NCI-H2196 treated with DMSO at 0.1 percent for 48 hours (cell line): ENCODE measurements at regions not wholly inside any gene's neighbourhood (a gene's known extent, or its start where the extent isn't known, plus 50 kb on each side); places are given as distances from the start of the nearest gene placed in this dataset.
"Not testable (repeated sequence)": the region's sequence is repeated elsewhere in the genome, so short reads cannot be mapped to it uniquely, and the experiment has no call there.

Experiments used
- DNase-seq: peaks from one replicate; lab custom pipeline; 2025; ENCODE audit not compliant: unreplicated experiment; lab: John Stamatoyannopoulos, UW

DNA sequence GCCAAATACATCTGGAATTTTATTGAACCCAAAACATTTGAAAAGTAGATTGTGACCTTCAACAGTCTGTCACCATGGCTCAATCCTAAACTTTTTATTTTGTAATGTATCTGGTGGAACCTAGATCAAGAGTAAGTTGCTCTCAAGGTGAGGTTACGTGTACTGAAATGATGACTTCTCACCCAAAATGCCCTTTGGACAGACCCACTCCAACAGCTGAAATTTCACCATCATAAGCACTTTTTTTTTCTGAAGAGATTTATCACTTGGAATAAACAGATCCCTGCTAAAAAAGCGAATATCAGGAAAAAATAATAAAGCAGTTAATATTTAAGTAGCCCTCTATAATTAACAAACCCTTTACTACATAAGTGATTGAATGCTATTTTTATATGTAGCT is 155.0 kb upstream of the FBXL7 start:
- no peak for DNase-seq

DNA sequence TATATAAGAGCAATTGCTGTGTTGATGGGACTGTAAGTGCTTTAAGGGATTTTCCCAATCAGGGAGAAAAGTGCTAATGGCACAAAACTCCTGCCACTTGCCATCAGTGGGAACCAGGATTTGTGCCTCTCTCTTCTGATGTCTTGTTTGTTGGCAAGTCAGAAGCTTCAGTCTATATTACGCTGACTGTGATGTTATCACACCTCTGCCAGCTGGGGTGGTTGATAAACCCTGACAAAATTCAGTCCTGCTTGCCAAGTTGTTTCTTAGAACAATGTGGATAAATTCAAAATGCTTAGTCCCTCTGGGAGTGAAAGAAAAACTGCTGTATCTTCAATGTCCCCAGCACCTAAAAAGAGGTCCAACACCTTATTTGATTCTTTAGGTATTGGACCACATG is 161.4 kb upstream of the FBXL7 start:
- no peak for DNase-seq

DNA sequence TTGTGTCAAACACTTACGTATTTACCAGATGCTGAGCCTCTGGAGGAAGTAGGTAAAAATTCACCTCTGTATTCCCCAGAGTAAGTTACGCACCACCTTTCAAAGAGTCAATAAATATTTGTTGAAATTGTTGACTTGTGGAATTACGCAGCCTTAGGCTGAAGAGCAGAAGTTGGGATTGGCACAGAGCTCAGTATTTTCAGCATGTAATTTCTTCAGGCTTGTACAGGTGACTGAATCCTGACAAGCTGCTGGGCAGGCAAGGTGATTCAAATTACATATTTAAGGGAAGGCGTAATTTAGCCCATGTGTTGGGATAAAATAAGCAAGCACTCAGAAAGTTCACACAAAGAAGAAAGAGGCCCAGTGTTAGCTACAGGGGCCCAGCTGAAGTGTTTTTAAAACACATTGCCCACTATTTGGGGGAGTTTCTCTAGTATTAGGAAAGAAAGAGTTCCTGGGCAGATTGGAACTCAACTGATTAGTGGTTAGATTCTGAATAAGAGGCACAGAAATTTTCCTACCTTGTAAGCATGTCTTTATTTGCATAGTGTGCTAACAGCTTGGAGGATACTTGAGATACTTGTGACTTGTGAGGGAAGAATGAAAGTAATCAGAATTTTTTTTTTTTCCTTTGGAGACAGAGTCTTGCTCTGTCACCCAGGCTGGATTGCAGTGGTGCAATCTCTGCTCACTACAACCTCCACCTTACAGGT is 165.3 kb upstream of the FBXL7 start:
- DNase-seq = no peak

DNA sequence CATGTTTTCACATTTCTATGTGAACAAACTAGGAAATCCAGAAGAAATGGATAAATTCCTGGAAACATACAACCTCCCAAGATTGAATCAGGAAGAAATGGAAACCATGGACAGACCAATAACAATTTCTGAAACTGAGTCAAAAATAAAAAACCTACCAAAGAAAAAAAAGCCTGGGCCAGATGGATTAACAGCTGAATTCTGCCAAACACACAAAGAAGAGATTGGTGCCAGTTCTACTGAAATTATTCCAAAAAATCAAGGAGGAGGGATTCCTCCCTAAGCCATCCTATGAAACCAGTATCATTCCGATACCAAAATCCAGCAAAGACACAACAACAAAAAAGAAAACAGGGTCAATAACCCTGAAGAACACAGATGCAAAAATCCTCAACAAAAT is 166.9 kb upstream of the FBXL7 start:
- DNase-seq = no peak

DNA sequence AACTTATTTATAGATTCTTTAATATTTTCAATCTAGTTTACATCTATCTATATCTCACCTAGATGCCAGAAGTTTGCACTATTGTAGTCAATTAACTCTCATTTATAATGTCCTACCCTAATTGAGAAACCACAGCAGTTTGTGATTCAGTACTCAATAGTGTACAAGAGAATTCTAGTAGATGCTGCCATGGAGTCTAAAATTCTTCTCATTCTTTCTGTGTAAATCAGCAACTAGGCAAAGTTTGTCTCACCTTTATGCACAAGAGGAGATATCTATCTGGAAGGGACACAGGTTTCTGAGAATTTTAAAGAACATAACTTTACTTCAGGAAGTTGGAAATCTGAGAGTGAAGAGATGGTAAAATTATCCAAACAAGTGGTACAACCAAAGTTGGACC is 173.0 kb upstream of the FBXL7 start:
- no peak for DNase-seq

DNA sequence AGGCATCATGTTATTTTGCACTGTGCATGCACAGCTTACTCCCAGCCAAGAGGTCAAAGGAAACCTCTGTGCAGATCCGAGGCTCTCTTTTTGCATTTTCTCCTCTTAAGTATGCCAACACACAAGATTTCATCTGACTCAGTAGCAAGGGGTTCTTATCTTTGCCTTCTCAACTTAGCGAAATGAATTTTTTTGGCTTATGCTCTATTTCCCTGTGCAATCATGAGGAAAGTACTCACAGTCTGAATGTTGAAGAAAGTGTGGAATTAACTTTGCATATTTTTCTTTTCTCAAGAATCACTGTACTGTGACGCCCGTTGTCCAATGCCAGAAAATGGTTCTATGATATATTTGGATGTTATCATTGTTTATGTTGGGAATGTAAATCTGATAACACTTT is 173.5 kb upstream of the FBXL7 start:
- DNase-seq = no peak

DNA sequence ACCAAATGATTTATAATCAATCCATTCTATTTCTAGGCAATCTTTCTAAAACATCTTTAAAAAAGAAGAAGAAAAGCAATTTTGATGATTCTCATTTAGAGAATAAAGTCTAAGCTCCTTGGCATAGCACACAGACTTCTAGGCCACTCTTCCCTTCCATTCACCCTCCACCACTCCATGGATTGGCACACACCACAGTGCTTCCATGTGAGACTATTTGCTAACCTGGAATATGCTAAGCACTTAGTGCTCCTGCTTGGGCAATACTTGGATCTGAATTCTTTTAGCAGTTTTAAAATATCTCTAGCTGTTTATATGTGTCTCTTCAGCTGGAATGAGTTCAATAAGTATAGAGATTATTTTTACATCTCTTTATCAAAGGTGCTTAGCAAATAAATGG is 177.6 kb upstream of the FBXL7 start:
- DNase-seq = no peak

DNA sequence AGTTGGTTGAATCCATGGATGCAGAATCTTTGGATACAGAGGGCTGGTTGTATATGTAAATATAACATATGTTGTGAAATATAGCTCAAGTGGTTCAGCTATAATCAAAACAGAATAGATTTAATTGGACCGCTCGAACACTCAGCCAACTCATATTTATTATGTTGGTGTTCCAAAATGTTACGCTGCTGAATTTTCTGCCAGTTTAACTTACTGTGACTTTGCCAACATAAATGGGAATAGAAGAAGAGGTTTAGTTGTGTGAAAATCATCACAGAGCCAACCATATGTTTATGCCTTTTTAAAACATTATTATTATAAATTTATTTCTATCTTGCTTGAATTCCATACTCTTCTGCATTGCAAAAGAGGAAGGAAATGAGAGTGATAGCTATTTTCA is 178.2 kb upstream of the FBXL7 start:
- DNase-seq = no peak

DNA sequence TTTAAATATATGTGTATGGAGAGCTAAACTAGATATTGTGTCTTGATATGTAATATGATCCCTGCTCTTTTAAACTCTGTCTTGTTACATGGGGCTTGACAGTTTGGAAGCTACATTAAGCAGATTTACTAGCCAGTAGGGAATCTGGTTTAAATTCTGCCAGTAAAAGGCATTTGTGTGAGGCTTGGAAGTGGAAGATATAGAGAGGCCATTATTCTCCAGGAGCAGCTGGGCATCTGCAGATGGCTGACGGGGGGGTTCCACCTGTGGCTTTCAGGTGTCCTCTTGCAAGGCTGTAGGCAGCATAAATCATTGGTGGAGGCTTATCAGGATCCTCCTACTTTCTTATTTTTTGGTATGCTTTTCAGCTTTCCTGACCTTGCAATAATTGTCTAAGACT is 179.1 kb upstream of the FBXL7 start:
- DNase-seq = no peak

DNA sequence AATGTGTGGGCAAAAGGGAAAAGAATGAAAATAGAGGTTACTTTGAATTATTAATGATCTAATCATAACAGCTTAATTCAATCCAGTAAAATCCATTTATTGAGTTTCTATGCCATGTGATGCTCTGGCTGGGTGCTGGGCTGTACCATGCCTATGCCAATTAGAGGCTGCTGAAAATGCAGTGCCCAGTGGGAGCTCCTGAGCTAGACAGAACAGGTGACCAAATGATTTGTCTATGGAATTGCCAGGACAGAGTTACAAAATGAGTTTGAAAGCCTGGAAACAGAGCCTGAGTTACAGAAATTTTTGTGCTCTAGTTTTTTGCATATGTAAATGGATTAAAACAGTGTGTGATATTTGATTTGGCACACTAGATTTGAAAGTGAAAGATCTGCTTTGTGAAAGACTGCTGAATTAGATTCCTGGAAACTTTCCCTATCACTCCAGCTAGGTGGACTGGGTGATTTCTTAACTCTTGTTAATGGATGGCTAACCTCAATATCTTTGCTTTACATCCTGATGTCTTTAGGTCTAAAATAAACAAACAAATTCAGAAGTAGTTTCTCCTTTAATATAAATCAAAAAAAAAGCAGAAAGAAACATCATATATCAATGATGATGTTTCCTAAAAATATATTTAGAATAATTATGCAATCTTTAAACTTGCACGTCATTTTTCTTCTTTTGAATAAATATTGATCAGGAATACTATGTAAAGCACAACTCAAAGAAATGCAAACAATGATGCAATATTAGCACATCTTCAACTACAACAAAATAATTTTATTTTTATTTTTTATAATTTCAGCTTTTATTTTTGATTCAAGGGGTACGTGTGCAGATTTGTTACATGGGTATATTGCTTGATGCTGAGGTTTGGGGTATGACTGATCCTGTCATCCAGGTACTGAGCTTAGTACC is 194.8 kb upstream of the FBXL7 start:
- no peak for DNase-seq

DNA sequence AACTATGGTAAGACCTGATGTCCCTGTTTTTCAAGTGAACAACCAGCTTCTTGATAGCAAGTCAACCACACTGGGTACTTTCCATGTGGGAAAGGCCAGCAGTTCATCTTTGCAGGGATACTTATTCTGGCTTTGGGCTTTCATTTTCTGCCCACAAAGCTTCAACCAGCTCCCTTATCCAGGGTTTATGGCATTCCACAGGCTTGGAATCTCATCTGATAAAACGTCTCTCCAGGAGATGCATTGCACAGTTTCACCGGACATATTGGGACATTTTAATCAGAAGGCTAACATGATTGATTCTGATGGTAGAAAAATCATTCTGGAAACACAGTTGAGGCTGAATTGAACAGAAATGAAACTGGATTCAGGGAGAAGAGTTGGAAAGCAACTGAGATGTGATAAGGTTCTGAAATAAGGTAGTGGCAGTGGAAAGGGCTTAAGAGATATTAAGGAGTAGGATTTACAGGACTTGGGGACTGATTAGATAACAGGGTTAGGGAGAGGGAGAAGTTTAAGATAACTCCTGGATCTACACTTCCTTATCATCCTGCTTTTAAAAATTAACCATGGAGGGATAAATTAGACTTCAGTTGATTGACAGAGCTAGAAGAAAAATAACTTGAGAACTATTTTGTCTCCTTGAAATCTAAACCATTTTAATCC is 195.8 kb upstream of the FBXL7 start:
- DNase-seq = no peak

DNA sequence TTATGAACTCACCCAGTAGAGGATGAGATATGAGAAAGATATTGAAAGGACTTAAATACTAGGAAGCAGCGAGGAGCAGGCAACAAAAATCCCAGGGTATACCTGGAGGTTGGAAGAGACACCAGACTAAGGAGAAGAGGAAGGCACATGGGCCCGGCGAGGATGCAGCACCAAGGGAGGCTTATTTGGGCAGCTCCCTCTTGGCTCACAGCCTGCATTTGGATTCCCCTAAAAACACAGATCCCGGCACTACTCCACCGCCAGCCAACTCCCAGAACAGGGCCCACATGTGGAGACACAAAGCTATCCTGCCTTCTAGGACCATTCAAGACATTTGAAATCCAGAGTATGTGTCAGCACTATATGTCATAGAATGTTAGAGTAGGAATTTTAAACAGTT is 199.8 kb upstream of the FBXL7 start:
- DNase-seq = no peak

DNA sequence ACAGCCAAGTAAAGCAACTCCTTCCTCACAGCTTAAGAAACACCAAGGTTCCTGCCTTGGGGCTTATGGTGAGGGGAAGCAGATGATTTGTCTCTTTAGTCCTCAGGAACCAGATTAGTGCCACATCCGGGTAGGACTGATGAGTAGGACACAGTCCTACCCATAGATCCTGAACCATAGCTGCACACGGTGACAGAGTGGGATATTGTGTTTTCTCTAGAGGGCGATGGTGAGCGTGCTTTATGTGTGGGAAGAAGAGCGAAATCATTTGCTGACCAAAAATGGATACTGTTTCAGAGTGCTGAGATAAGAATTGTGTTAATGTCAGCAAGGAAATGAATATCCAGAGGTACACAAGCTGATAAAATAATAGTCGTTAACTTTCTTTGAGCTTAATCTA is 209.0 kb upstream of the FBXL7 start:
- DNase-seq = no peak

DNA sequence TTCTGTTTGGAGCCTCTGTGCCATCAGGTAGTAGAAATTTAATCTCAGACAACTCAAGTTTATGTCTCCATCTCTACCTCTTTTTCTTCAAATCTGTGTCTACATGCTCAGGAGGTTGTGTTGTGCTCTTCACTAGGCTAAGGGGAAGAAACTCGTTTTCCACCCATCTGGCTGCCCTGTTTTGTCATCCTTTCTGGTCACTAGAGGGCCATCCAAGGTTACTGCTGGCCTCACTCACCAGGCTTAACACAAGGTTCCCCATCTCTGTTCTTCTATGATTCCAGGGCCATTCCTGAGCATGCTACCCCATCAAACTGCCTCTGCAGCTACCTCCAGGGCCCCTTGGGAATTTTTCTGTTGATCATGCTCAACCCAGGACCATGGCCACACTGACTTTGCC is 213.3 kb upstream of the FBXL7 start:
- no peak for DNase-seq

DNA sequence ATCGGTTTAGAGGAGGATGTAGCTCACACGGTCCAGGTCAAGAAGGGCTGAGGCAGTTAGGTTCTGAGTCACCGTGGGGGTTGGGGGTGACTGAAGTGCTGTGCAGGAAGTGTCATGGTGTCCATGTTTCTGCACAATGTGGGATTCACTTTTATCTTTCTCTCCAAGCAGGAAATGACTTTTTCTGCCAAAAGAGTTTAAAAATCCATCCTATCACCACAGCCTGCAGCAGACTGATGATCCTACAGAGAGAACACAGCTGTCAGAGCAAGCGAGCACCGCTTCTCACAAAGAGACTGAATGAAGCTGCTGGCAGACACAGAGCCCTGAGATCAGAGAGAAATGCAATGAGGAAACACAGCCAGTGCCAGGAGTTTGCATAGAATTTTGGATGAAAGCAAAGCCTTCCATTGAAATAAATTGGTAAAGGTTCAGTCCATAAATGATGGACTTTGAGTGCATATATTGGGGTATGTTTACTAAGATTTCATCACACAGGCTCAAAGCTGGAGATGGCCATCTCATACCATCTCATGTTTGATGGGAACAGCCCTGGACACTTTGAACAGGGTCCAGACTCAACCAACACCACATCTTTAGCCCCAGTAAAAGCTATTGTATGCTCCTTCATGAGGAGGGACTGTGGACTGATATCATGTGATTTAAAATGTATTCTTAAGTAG is 213.9 kb upstream of the FBXL7 start:
- DNase-seq = no peak

DNA sequence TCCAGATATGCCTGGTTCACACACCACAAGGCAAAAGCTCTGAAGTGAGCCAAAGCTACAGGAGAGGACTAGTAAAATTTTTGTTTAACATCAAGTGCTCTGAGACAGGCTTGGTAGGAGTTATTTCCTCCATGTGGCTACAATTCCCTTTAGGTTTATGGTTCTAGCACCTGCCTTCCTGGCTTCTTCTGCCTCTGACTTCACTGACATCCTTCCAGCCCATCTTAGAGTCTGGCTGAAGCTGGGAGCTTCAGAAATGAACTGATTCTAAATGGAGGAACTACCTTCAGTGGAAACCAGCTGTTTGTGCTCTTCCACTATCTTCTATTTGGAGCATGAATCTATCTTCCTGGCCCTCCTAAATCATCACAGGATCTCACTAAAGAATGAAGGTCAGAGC is 215.3 kb upstream of the FBXL7 start:
- no peak for DNase-seq

DNA sequence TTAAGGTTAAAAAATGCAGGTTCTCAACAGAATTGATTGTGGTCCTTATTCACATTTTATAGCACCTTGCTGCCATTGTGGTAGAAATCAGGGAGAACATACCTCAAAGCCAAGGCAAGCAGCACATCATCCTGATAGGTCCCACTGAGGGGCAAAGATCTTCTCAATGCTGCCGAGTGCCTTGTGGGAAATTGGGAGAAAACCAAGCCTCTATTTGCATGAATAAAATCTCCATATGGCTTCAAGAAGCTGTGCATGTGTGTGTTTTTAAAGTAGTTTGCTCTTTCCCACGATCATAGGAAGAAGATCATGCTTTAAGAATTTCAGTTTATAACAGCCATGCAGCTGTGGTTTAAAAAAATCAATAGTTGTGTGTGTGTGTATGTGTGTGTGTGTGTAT is 216.9 kb upstream of the FBXL7 start:
- DNase-seq = no peak

DNA sequence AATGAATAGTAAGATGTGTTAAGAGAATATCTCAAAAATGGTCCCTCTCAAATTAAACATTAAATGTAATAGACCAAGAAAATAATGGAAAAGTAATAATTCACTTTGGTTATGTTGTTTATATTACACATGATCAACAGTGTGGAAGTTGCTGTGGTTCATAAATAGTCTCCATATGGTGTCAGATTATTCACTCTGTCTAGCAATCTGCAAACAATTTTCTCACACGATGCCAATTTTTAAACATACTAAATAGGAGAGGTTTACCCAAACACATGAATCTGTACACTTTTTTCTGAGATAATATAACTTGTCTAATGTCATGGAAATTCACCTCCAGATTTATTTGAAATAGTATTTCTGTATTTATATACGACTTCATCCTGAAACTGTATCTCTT is 217.4 kb upstream of the FBXL7 start:
- no peak for DNase-seq

DNA sequence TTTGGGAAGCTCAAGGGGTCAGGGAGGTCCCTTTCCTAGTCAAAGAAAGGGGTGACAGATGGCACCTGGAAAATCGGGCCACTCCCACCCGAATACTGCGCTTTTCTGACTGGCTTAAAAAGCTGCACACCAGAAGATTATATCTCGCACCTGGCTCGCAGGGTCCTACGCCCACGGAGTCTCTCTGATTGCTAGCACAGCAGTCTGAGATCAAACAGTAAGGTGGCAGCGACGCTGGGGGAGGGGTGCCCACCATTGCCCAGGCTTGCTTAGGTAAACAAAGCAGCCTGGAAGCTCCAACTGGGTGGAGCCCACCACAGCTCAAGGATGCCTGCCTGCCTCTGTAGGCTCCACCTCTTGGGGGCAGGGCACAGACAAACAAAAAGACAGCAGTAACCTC is 228.4 kb upstream of the FBXL7 start:
- not testable (repeated sequence) for DNase-seq

DNA sequence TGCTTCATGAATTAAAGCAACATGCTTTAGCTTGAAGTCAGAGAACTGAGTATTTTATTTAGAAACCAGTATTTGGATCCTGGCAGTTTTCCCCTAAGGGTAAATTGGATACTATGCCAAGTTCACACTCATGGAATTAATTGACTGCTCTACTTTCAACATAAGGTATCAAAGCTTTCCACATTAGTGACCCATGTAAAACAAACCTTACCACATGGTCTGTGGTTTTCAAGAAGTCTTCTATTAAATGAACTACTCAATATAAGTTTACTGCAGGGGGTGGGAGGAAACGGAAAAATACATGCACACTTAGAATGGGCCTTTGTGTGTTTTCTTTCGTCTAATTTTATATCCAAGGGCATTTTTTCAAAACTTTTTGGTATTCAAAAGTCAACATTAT is 232.0 kb upstream of the FBXL7 start:
- no peak for DNase-seq

DNA sequence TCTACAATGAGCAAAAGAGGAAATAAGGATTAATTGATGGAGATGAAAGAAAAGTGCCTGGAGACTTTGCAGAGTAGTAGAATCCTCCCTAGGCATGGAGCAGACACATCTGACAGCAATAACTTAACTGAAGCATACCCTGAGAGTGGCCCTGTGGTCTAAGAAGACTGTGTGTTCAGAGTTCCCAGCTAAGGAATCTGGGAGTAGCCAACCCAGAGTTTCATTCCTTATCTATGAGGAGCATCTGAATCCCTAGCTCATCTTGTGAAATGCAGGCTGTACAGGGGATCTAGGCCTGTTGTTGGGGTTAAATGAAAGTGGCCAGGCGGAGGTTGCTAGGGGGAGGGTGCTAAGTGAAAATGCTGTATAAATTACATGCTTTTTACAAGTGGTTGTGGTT is 233.1 kb upstream of the FBXL7 start:
- no peak for DNase-seq
